ENCODE measurements at regions not wholly inside any gene's neighbourhood (a gene's known extent, or its start where the extent isn't known, plus 50 kb on each side); places are given as distances from the start of the nearest gene placed in this dataset.

DNA sequence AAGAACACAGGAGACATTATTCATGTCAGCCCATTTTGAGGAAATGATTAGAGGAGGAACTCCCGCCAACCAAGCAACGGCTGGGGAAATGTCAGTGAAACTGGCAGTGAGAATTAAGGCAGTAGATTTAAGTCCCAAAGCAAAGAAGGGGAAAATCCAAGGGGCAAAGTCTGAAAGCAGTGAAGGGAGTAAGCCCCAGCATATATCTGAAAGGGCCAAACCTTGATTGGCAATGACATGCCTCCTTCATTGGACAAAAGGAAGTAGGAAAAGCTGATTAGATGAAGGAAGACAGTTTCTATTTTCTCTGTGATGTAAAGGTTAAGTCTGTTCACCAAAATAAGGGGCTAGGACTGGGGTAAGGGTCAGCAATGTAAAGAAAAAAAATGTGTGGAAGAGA, 190.3 kb downstream of the RNF144B start:
- H3K27ac ChIP-seq (ENCODE audit: low read depth, low read length) = no peak overlapping the region
- H3K4me3 ChIP-seq (ENCODE audit: extremely low read depth in 1 of 4, insufficient read depth in 2 of 4, low read depth in 3 of 4, low read length in 4 of 4) = no peak overlapping the region
- ChIA-PET CTCF (ENCODE audit: partially characterized antibody) (interaction anchor here (0.6 kb wide), 1 partner anchor 387 kb away, joined by 4 read pairs; no protein-coding TSS in a partner anchor), POLR2A (ENCODE audit: partially characterized antibody) (no interaction called here)
- H4K91ac ChIP-seq (replicated peaks; ENCODE audit: insufficient read length, low read length) = no peak overlapping the region
- H4K20me1 ChIP-seq (replicated peaks in 1 of 2; ENCODE audit: control insufficient read depth in 1 of 2, insufficient read depth in 2 of 2, low read length in 2 of 2) = no peaks in the 10 kb centered on the region
- FAIRE-seq (no peak), DNase-seq (ENCODE audit: low read depth in 1 of 2, low spot score in 2 of 2) (no peak)
- H2BK12ac ChIP-seq (ENCODE audit: low read depth, low read length) = no peak overlapping the region
- H4K5ac ChIP-seq (ENCODE audit: insufficient read length, low read depth, low read length) = no peak overlapping the region
- no peaks in the 10 kb centered on the region for H3K79me2 ChIP-seq (ENCODE audit: control insufficient read depth in 1 of 2, insufficient read depth in 2 of 2, low read length in 2 of 2)
- H3K14ac ChIP-seq (ENCODE audit: insufficient read length) = no peak overlapping the region
- H3K4me1 ChIP-seq (replicated peaks in 1 of 4; ENCODE audit: control insufficient read depth in 3 of 4, insufficient read depth in 4 of 4, low read length in 3 of 4) = no peaks in the 10 kb centered on the region
- H2BK20ac ChIP-seq (ENCODE audit: low read length) = no peak overlapping the region
- WGBS, 2 experiments (ENCODE audit: extremely low coverage in 1 of 2, insufficient coverage in 1 of 2, insufficient read length in 1 of 2, insufficient replicate concordance in 2 of 2, low coverage in 1 of 2, low lambda C conversion rate in 2 of 2, missing lambda C conversion rate in 1 of 2) = 94% methylated on average over 2 of the region's 2 CpGs; no CpG with 5 or more reads in 1 of the 2 experiments
- no peaks in the 10 kb centered on the region for H3K9me3 ChIP-seq (ENCODE audit: insufficient read depth in 2 of 2, low read depth in 1 of 2, low read length in 1 of 2)
- H3K18ac ChIP-seq (ENCODE audit: extremely low read depth, low read length) = no peak overlapping the region
- no peak overlapping the region for H2BK15ac ChIP-seq (ENCODE audit: low read length)
- no peaks in the 10 kb centered on the region for H3K27me3 ChIP-seq (replicated peaks in 1 of 4; ENCODE audit: control insufficient read depth in 3 of 4, extremely low read depth in 1 of 4, insufficient read depth in 3 of 4, low read length in 3 of 4)
- no peak overlapping the region for H4K8ac ChIP-seq (ENCODE audit: extremely low read depth, insufficient read depth, low read length)
- H3K23ac ChIP-seq (ENCODE audit: insufficient read length) = no peak overlapping the region
- H3K36me3 ChIP-seq (ENCODE audit: control insufficient read depth in 2 of 4, insufficient read depth in 4 of 4, low read length in 3 of 4) = no peaks in the 10 kb centered on the region
- no peak overlapping the region for H3K56ac ChIP-seq (replicated peaks; ENCODE audit: insufficient read length, low read depth, low read length)
- no peak overlapping the region for H3K4me2 ChIP-seq (ENCODE audit: insufficient read depth in 1 of 2, low read depth in 2 of 2, low read length in 2 of 2)
- no peaks in the 10 kb centered on the region for H3K23me2 ChIP-seq (ENCODE audit: low read depth, low read length)
- no peak overlapping the region for H3K4ac ChIP-seq (replicated peaks; ENCODE audit: insufficient read length, low read depth, low read length)
- no peak overlapping the region for H2BK5ac ChIP-seq (ENCODE audit: low read depth, low read length)
- no peak overlapping the region for H2AK5ac ChIP-seq (ENCODE audit: low read depth, low read length)
- H2BK120ac ChIP-seq (replicated peaks; ENCODE audit: low read depth, low read length) = no peak overlapping the region
- no peak overlapping the region for H2AFZ ChIP-seq (ENCODE audit: low read length)
- no peak overlapping the region for H3K9ac ChIP-seq (replicated peaks in 1 of 4; ENCODE audit: extremely low read depth in 1 of 4, low read depth in 3 of 4, low read length in 3 of 4)
- H3K79me1 ChIP-seq (ENCODE audit: low read depth, low read length) = no peaks in the 10 kb centered on the region
- TF ChIP-seq HDAC6 (IDR thresholded peaks at IDR 0.05; ENCODE audit: low read depth, low read length) (no peak), EGR1 (IDR thresholded peaks at IDR 0.05; ENCODE audit: borderline replicate concordance, low read depth, low read length) (no peak), BCL11A (IDR thresholded peaks at IDR 0.05; ENCODE audit: low read depth in 2 of 2, low read length in 2 of 2) (no peak), SIRT6 (IDR thresholded peaks at IDR 0.05; ENCODE audit: low read length) (no peak), KDM4A (IDR thresholded peaks at IDR 0.05; ENCODE audit: low read depth, low read length, severe bottlenecking) (no peak), NRF1 (IDR thresholded peaks at IDR 0.05; ENCODE audit: low read depth, low read length) (no peak), PHF8 (conservative IDR thresholded peaks at IDR 0.05; ENCODE audit: low read depth, low read length) (no peak), CTBP2 (IDR thresholded peaks at IDR 0.05; ENCODE audit: borderline replicate concordance, insufficient read depth, insufficient read length, low read length) (no peak), SIN3A (conservative IDR thresholded peaks at IDR 0.05 in 1 of 2, IDR thresholded peaks at IDR 0.05 in 1 of 2; ENCODE audit: low read depth in 1 of 2, low read length in 2 of 2) (no peak), ATF3 (IDR thresholded peaks at IDR 0.05; ENCODE audit: insufficient read depth, low read depth, low read length) (no peak)
- TF ChIP-seq, protein P1, sequence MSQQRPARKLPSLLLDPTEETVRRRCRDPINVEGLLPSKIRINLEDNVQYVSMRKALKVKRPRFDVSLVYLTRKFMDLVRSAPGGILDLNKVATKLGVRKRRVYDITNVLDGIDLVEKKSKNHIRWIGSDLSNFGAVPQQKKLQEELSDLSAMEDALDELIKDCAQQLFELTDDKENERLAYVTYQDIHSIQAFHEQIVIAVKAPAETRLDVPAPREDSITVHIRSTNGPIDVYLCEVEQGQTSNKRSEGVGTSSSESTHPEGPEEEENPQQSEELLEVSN (IDR thresholded peaks at IDR 0.05) = no peak

Measured in H1 (cell line).